Common myeloid progenitor, CD34-positive (primary cell): ENCODE measurements at regions not wholly inside any gene's neighbourhood (a gene's known extent, or its start where the extent isn't known, plus 50 kb on each side); places are given as distances from the start of the nearest gene placed in this dataset.

Experiments used
- CTCF ChIA-PET: fragments of 350-600 bp; sonication (Branson Sonifier 250); formaldehyde crosslinking; loops from one replicate; lab custom pipeline; 2021; ENCODE audit warnings: antibody characterized with exemption; lab: Charles Lee
- POLR2A ChIA-PET: fragments of 350-600 bp; sonication (Branson Sonifier 250); formaldehyde crosslinking; loops from one replicate; lab custom pipeline; 2021; ENCODE audit warnings: antibody characterized with exemption; lab: Charles Lee
- DNase-seq, 3 donors: peaks; one replicate each; pipeline versions ENCODE4 v3.0.0 to v3.0.0-alpha.2; 2013
- H3K27ac ChIP-seq, 2 experiments: 1 replicate in 1 of 2; 2 replicates in 1 of 2; pipeline ENCODE4 v1.7.0; 2013; ENCODE audit warnings: inconsistent platforms in 2 of 2, low read length in 2 of 2, mild to moderate bottlenecking in 2 of 2, low read depth in 1 of 2, moderate library complexity in 1 of 2; ENCODE audit not compliant: severe bottlenecking in 2 of 2, insufficient read depth in 1 of 2, poor library complexity in 1 of 2
- H3K27me3 ChIP-seq, 5 experiments: replicated peaks in 2 of 5; 1 replicate in 3 of 5; 2 replicates in 2 of 5; pipeline versions ENCODE4 v1.6.1 to v1.7.0; 2013; ENCODE audit warnings: low read length in 4 of 5, mild to moderate bottlenecking in 2 of 5, moderate library complexity in 2 of 5, inconsistent platforms in 1 of 5; ENCODE audit not compliant: insufficient read depth in 5 of 5, control insufficient read depth in 4 of 5
- H3K36me3 ChIP-seq, 4 experiments: 1 replicate in 2 of 4; 2 replicates in 2 of 4; pipeline versions ENCODE4 v1.6.1 to v1.7.0; 2013; ENCODE audit warnings: low read length in 3 of 4, control low read depth in 1 of 4, mild to moderate bottlenecking in 1 of 4; ENCODE audit not compliant: control insufficient read depth in 4 of 4, insufficient read depth in 4 of 4
- H3K4me1 ChIP-seq, 4 experiments: 1 replicate in 3 of 4; 2 replicates in 1 of 4; pipeline versions ENCODE4 v1.6.1 to v1.7.1; 2013; ENCODE audit warnings: low read length in 3 of 4, mild to moderate bottlenecking in 3 of 4, control low read depth in 1 of 4, inconsistent platforms in 1 of 4, moderate library complexity in 1 of 4; ENCODE audit not compliant: control insufficient read depth in 4 of 4, insufficient read depth in 4 of 4; ENCODE audit errors: control extremely low read depth in 1 of 4
- H3K4me3 ChIP-seq, 7 experiments: 1 replicate in 4 of 7; 2 replicates in 3 of 7; pipeline versions ENCODE4 v1.5.1 to v1.7.0; 2013; ENCODE audit warnings: mild to moderate bottlenecking in 7 of 7, low read length in 6 of 7, moderate library complexity in 6 of 7, inconsistent platforms in 2 of 7, low read depth in 2 of 7, control low read depth in 1 of 7; ENCODE audit not compliant: insufficient read depth in 4 of 7, control insufficient read depth in 1 of 7; ENCODE audit errors: extremely low read depth in 1 of 7
- H3K9me3 ChIP-seq, 5 experiments: 1 replicate in 4 of 5; 2 replicates in 1 of 5; pipeline versions ENCODE4 v1.6.1 to v1.7.1; 2013; ENCODE audit warnings: low read length in 4 of 5, mild to moderate bottlenecking in 2 of 5, inconsistent platforms in 1 of 5, low read depth in 1 of 5, moderate library complexity in 1 of 5; ENCODE audit not compliant: control insufficient read depth in 4 of 5, insufficient read depth in 2 of 5; ENCODE audit errors: control extremely low read depth in 1 of 5
- WGBS: methylation state at CpG from one replicate; pipeline ENCODE4 v1.1.5; 2013; ENCODE audit not compliant: insufficient coverage; 5-methylcytosine and 5-hydroxymethylcytosine counted together

- POLR2A ChIA-PET: no interaction called here
- CTCF ChIA-PET: interaction anchor here (1.0 kb wide), 1 partner anchor 736 kb away, joined by 4 read pairs; no protein-coding TSS in a partner anchor
- H3K4me3 ChIP-seq: no peak overlapping the region
- no peaks in the 10 kb centered on the region for H3K36me3 ChIP-seq
- no peak for DNase-seq
- H3K9me3 ChIP-seq: no peaks in the 10 kb centered on the region
- H3K27ac ChIP-seq: no peak overlapping the region
- peaks cover 0 to 3% (median 1%) of the 10 kb centered on the region in 4 experiments for H3K4me1 ChIP-seq
- WGBS: 74% methylated on average over 10 of the region's 10 CpGs
- peaks cover 0 to 39% (median 6%) of the 10 kb centered on the region in 5 experiments for H3K27me3 ChIP-seq
Observed at GRCh38 chr1:36699113-36699911, 216.6 kb upstream of the CSF3R start.

GRCh38 chr1:36697836-36698605 is 215.3 kb upstream of the CSF3R start:
- Histone ChIP-seq H3K4me1 (no peaks in the 10 kb centered on the region), H3K27me3 (peaks cover 0 to 52% (median 6%) of the 10 kb centered on the region in 5 experiments), H3K4me3 (no peak overlapping the region), H3K27ac (no peak overlapping the region), H3K9me3 (no peaks in the 10 kb centered on the region), H3K36me3 (no peaks in the 10 kb centered on the region)
- no CpG with 5 or more reads among the region's 4 CpGs for WGBS
- ChIA-PET CTCF (interaction anchor here (0.6 to 1.0 kb wide), 2 partner anchors 198 to 737 kb away, joined by 3 to 4 read pairs; no protein-coding TSS in a partner anchor), POLR2A (no interaction called here)
- no peak for DNase-seq

- H3K4me1 ChIP-seq: no peaks in the 10 kb centered on the region
- WGBS: 98% methylated on average over 5 of the region's 6 CpGs
- DNase-seq: no peak
- ChIA-PET POLR2A (no interaction called here), CTCF (no interaction called here)
- H3K27me3 ChIP-seq: peaks cover 0 to 68% (median 9%) of the 10 kb centered on the region in 5 experiments
- no peaks in the 10 kb centered on the region for H3K36me3 ChIP-seq
- H3K9me3 ChIP-seq: no peaks in the 10 kb centered on the region
- no peak overlapping the region for H3K27ac ChIP-seq
- no peak overlapping the region for H3K4me3 ChIP-seq
Observed at GRCh38 chr1:36696261-36696940, 213.7 kb upstream of the CSF3R start.

- ChIA-PET CTCF (no interaction called here), POLR2A (no interaction called here)
- no peak for DNase-seq
- Histone ChIP-seq H3K27ac (no peak overlapping the region), H3K36me3 (no peaks in the 10 kb centered on the region), H3K27me3 (peaks cover 0 to 67% (median 14%) of the 10 kb centered on the region in 5 experiments), H3K4me3 (no peak overlapping the region), H3K4me1 (no peaks in the 10 kb centered on the region), H3K9me3 (no peaks in the 10 kb centered on the region)
- 97% methylated on average over 6 of the region's 11 CpGs for WGBS
Observed at GRCh38 chr1:36693603-36694002, 210.9 kb upstream of the CSF3R start.

DNA sequence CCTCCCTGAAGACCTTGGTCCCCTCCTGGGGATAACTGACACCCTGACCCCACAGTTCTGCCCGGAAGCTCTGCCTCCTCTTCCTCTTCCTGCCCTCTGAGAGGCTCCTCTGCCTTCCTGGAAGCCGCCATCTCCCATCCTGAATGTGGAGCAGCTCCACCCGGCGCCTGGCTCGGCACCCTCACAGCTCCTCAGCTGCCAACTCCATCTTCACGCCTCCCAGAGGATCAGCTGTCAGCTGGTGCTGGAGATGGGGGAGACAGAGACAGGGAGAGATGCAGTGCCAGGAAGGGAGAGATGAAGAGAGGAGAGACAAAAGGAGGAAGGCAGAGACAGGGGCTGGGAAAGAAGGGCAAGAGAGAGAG is 210.4 kb upstream of the CSF3R start:
- H3K36me3 ChIP-seq: no peaks in the 10 kb centered on the region
- WGBS: no CpG with 5 or more reads among the region's 6 CpGs
- DNase-seq: no peak
- ChIA-PET POLR2A (no interaction called here), CTCF (no interaction called here)
- no peaks in the 10 kb centered on the region for H3K4me1 ChIP-seq
- H3K9me3 ChIP-seq: no peaks in the 10 kb centered on the region
- no peak overlapping the region for H3K27ac ChIP-seq
- H3K27me3 ChIP-seq: peaks cover 0 to 63% (median 14%) of the 10 kb centered on the region in 5 experiments
- no peak overlapping the region for H3K4me3 ChIP-seq

GRCh38 chr1:36692465-36693160 is 209.9 kb upstream of the CSF3R start:
- Histone ChIP-seq H3K9me3 (no peaks in the 10 kb centered on the region), H3K27me3 (peaks cover 0 to 60% (median 14%) of the 10 kb centered on the region in 5 experiments), H3K27ac (no peak overlapping the region), H3K4me3 (no peak overlapping the region), H3K4me1 (no peaks in the 10 kb centered on the region), H3K36me3 (no peaks in the 10 kb centered on the region)
- DNase-seq: no peak
- ChIA-PET POLR2A (no interaction called here), CTCF (no interaction called here)
- 90% methylated on average over 9 of the region's 10 CpGs for WGBS
